NCI-H526 (cell line): ENCODE measurements at regions not wholly inside any gene's neighbourhood (a gene's known extent, or its start where the extent isn't known, plus 50 kb on each side); places are given as distances from the start of the nearest gene placed in this dataset.
"Not testable (repeated sequence)": the region's sequence is repeated elsewhere in the genome, so short reads cannot be mapped to it uniquely, and the experiment has no call there.

Experiments
- DNase-seq, 2 experiments: peaks; one replicate each; lab custom pipeline; 2025; lab: John Stamatoyannopoulos, UW

GRCh38 chr7:25665903-25666670 is 437.8 kb upstream of the NPVF start:
- DNase-seq = no peak

GRCh38 chr7:25666671-25667060 is 438.4 kb upstream of the NPVF start:
- no peak for DNase-seq

GRCh38 chr7:25669281-25669781 is 441.0 kb upstream of the NPVF start:
- no peak for DNase-seq

- no peak for DNase-seq
These were observed 441.9 kb upstream of the NPVF start for GRCh38 chr7:25669961-25670841.

- DNase-seq = no peak
These were observed 442.8 kb upstream of the NPVF start for GRCh38 chr7:25671111-25671510.

GRCh38 chr7:25672496-25672895 is 444.2 kb upstream of the NPVF start:
- no peak for DNase-seq

- DNase-seq = no peak
These were observed 447.6 kb upstream of the NPVF start for GRCh38 chr7:25675789-25676474.

- DNase-seq = no peak
These were observed 449.3 kb upstream of the NPVF start for GRCh38 chr7:25677595-25677994.

GRCh38 chr7:25678215-25678614 is 449.9 kb upstream of the NPVF start:
- no peak for DNase-seq

GRCh38 chr7:25680636-25681035 is 452.4 kb upstream of the NPVF start:
- DNase-seq = no peak

GRCh38 chr7:25684360-25684759 is 456.1 kb upstream of the NPVF start:
- no peak for DNase-seq

- no peak for DNase-seq
These were observed 458.2 kb upstream of the NPVF start for GRCh38 chr7:25686493-25686892.

- no peak for DNase-seq
These were observed 457.8 kb upstream of the NFE2L3 start for GRCh38 chr7:25694211-25694610.

GRCh38 chr7:25694699-25695098 is 457.3 kb upstream of the NFE2L3 start:
- DNase-seq = no peak

- no peak for DNase-seq
These were observed 455.4 kb upstream of the NFE2L3 start for GRCh38 chr7:25696571-25696970.

- no peak for DNase-seq
These were observed 453.4 kb upstream of the NFE2L3 start for GRCh38 chr7:25698451-25699113.

GRCh38 chr7:25700141-25700540 is 451.9 kb upstream of the NFE2L3 start:
- DNase-seq = not testable (repeated sequence)

- no peak for DNase-seq
These were observed 447.6 kb upstream of the NFE2L3 start for GRCh38 chr7:25704413-25704812.

GRCh38 chr7:25706764-25707163 is 445.2 kb upstream of the NFE2L3 start:
- no peak for DNase-seq

- DNase-seq = no peak
These were observed 444.0 kb upstream of the NFE2L3 start for GRCh38 chr7:25707768-25708620.

- DNase-seq = no peak
These were observed 441.0 kb upstream of the NFE2L3 start for GRCh38 chr7:25710959-25711358.
